ENCODE measurements at regions not wholly inside any gene's neighbourhood (a gene's known extent, or its start where the extent isn't known, plus 50 kb on each side); places are given as distances from the start of the nearest gene placed in this dataset.

GRCh38 chr11:47916361-47916841 is 64.0 kb upstream of the PTPRJ start:
- no peak for TF ChIP-seq SP2 (IDR thresholded peaks at IDR 0.05; ENCODE audit: low read length)
- no peak for TF ChIP-seq BRCA1 (IDR thresholded peaks at IDR 0.05; ENCODE audit: low read depth, low read length)
- TF ChIP-seq KDM5A (IDR thresholded peaks at IDR 0.05; ENCODE audit: low read length), result no peak
- TF ChIP-seq EP300 (IDR thresholded peaks at IDR 0.05; ENCODE audit: borderline replicate concordance in 1 of 2, low read depth in 2 of 2, low read length in 2 of 2), result no peak
- TF ChIP-seq PHF8 (conservative IDR thresholded peaks at IDR 0.05; ENCODE audit: low read depth, low read length), result no peak

All from H1 (cell line).